H9 (cell line): ENCODE measurements at regions not wholly inside any gene's neighbourhood (a gene's known extent, or its start where the extent isn't known, plus 50 kb on each side); places are given as distances from the start of the nearest gene placed in this dataset.

Source experiments
- DNase-seq: peaks from one replicate; pipeline ENCODE4 v3.0.0-alpha.2; 2017
- H2AFZ ChIP-seq: one replicate; pipeline ENCODE4 v1.6.1; 2013; ENCODE audit warnings: mild to moderate bottlenecking, low read length, control low read depth, moderate library complexity
- H2AK5ac ChIP-seq: 2 replicates; pipeline ENCODE4 v1.6.1; 2013; ENCODE audit warnings: low read length, control low read depth, mixed read lengths; ENCODE audit not compliant: insufficient read length
- H2BK120ac ChIP-seq: one replicate; pipeline ENCODE4 v1.6.1; 2013; ENCODE audit warnings: low read depth, mild to moderate bottlenecking, low read length, control low read depth, inconsistent platforms; ENCODE audit not compliant: poor library complexity, severe bottlenecking
- H2BK12ac ChIP-seq: 2 replicates; pipeline ENCODE4 v1.6.1; 2013; ENCODE audit warnings: low read length, control low read depth, mixed read lengths, low read depth; ENCODE audit not compliant: insufficient read length
- H2BK15ac ChIP-seq: 2 replicates; pipeline ENCODE4 v1.6.1; 2013; ENCODE audit warnings: low read depth, low read length, control low read depth
- H2BK20ac ChIP-seq: one replicate; pipeline ENCODE4 v1.6.1; 2013; ENCODE audit warnings: low read depth, mild to moderate bottlenecking, low read length, control low read depth, inconsistent platforms; ENCODE audit not compliant: poor library complexity, severe bottlenecking
- H2BK5ac ChIP-seq: 2 replicates; pipeline ENCODE4 v1.6.1; 2013; ENCODE audit warnings: low read length, control low read depth, mixed read lengths; ENCODE audit not compliant: insufficient read length
- H3K14ac ChIP-seq: 2 replicates; pipeline ENCODE4 v1.6.1; 2013; ENCODE audit warnings: low read length, control low read depth; ENCODE audit not compliant: insufficient read depth
- H3K18ac ChIP-seq: 2 replicates; pipeline ENCODE4 v1.6.1; 2013; ENCODE audit warnings: low read depth, mild to moderate bottlenecking, mixed read lengths, low read length, control low read depth; ENCODE audit not compliant: insufficient read length
- H3K23ac ChIP-seq: 2 replicates; pipeline ENCODE4 v1.6.1; 2013; ENCODE audit warnings: low read length, control low read depth, mixed read lengths, low read depth; ENCODE audit not compliant: insufficient read length
- H3K23me2 ChIP-seq: 2 replicates; pipeline ENCODE4 v1.6.1; 2013; ENCODE audit warnings: low read depth, mild to moderate bottlenecking, mixed read lengths, low read length, control low read depth; ENCODE audit not compliant: insufficient read length, poor library complexity, severe bottlenecking
- H3K27ac ChIP-seq: 2 replicates; pipeline ENCODE4 v1.5.1; 2013; ENCODE audit warnings: low read length, control low read depth, mixed read lengths, low read depth; ENCODE audit not compliant: insufficient read length
- H3K27me3 ChIP-seq: 2 replicates; pipeline ENCODE4 v1.6.1; 2013; ENCODE audit warnings: low read length, control low read depth, inconsistent platforms; ENCODE audit not compliant: insufficient read depth
- H3K4ac ChIP-seq: 2 replicates; pipeline ENCODE4 v1.6.1; 2013; ENCODE audit warnings: low read depth, mild to moderate bottlenecking, control low read depth, inconsistent platforms, low read length, moderate library complexity
- H3K4me1 ChIP-seq: 2 replicates; pipeline ENCODE4 v1.6.1; 2013; ENCODE audit warnings: low read length, control low read depth, inconsistent platforms; ENCODE audit not compliant: insufficient read depth
- H3K4me2 ChIP-seq: 2 replicates; pipeline ENCODE4 v1.6.1; 2013; ENCODE audit warnings: low read length, control low read depth, mixed read lengths; ENCODE audit not compliant: insufficient read length, insufficient read depth
- H3K56ac ChIP-seq: 2 replicates; pipeline ENCODE4 v1.6.1; 2013; ENCODE audit warnings: low read depth, mild to moderate bottlenecking, mixed read lengths, low read length, control low read depth; ENCODE audit not compliant: insufficient read length
- H3K79me1 ChIP-seq: 2 replicates; pipeline ENCODE4 v1.6.1; 2013; ENCODE audit warnings: low read depth, mild to moderate bottlenecking, moderate library complexity, low read length, control low read depth, inconsistent platforms; ENCODE audit not compliant: insufficient read depth, poor library complexity, severe bottlenecking
- H3K79me2 ChIP-seq: 2 replicates; pipeline ENCODE4 v1.6.1; 2013; ENCODE audit warnings: low read length, control low read depth, inconsistent platforms; ENCODE audit not compliant: insufficient read depth
- H3K9ac ChIP-seq: 2 replicates; pipeline ENCODE4 v1.6.1; 2013; ENCODE audit warnings: low read length, control low read depth, mixed read lengths; ENCODE audit not compliant: insufficient read length; ENCODE audit errors: extremely low read depth
- H3K9me3 ChIP-seq: one replicate; pipeline ENCODE4 v1.6.1; 2013; ENCODE audit warnings: low read depth, low read length, inconsistent platforms; ENCODE audit not compliant: control insufficient read depth
- H3T11ph ChIP-seq: one replicate; pipeline ENCODE4 v1.6.1; 2013; ENCODE audit warnings: mild to moderate bottlenecking, low read length, control low read depth, inconsistent platforms
- H4K20me1 ChIP-seq: one replicate; pipeline ENCODE4 v1.6.1; 2013; ENCODE audit not compliant: control insufficient read depth, insufficient read length, insufficient read depth
- H4K5ac ChIP-seq: 2 replicates; pipeline ENCODE4 v1.6.1; 2013; ENCODE audit warnings: low read depth, mild to moderate bottlenecking, mixed read lengths, low read length, control low read depth; ENCODE audit not compliant: insufficient read length
- H4K8ac ChIP-seq: replicated peaks from 2 replicates; pipeline ENCODE4 v1.6.1; 2013; ENCODE audit warnings: low read length, control low read depth, mixed read lengths, low read depth; ENCODE audit not compliant: insufficient read length
- H4K91ac ChIP-seq: 2 replicates; pipeline ENCODE4 v1.6.1; 2013; ENCODE audit warnings: low read depth, mild to moderate bottlenecking, moderate library complexity, mixed read lengths, low read length, control low read depth; ENCODE audit not compliant: insufficient read length
- H3K27ac Mint-ChIP-seq, 3 experiments: 2 replicates in 2 of 3; 3 replicates in 1 of 3; pipeline ENCODE4 v1.8.0; 2020 to 2021; ENCODE audit warnings: mixed read lengths in 3 of 3, mild to moderate bottlenecking in 1 of 3, moderate library complexity in 1 of 3
- H3K27me3 Mint-ChIP-seq: 2 replicates; pipeline ENCODE4 v1.8.0; 2021; ENCODE audit warnings: low read depth, mild to moderate bottlenecking, moderate library complexity, mixed read lengths
- H3K36me3 Mint-ChIP-seq, 3 experiments: 2 replicates in 2 of 3; 3 replicates in 1 of 3; pipeline ENCODE4 v1.8.0; 2020 to 2021; ENCODE audit warnings: low read depth in 3 of 3, mixed read lengths in 3 of 3; ENCODE audit not compliant: insufficient read depth in 1 of 3
- H3K4me1 Mint-ChIP-seq, 2 experiments: 2 replicates each; pipeline ENCODE4 v1.8.0; 2020; ENCODE audit warnings: mixed read lengths in 2 of 2
- H3K4me3 Mint-ChIP-seq, 2 experiments: 2 replicates in 1 of 2; 3 replicates in 1 of 2; pipeline ENCODE4 v1.8.0; 2020 to 2021; ENCODE audit warnings: mild to moderate bottlenecking in 2 of 2, mixed read lengths in 2 of 2, moderate library complexity in 1 of 2
- H3K9me3 Mint-ChIP-seq, 2 experiments: 2 replicates in 1 of 2; 3 replicates in 1 of 2; pipeline ENCODE4 v1.8.0; 2020; ENCODE audit warnings: mild to moderate bottlenecking in 2 of 2, mixed read lengths in 2 of 2, moderate library complexity in 1 of 2
- WGBS: extraction: QIAGEN DNeasy Blood & Tissue Kit; methylation state at CpG from one replicate; pipeline ENCODE4 v1.1.7; 2013; ENCODE audit warnings: missing lambda C conversion rate, low lambda C conversion rate, mixed read lengths; ENCODE audit not compliant: insufficient read length; ENCODE audit errors: extremely low coverage; 5-methylcytosine and 5-hydroxymethylcytosine counted together
- TF ChIP-seq, protein P1 (sequence below): fragments of 200-600 bp; sonication (generic); conservative IDR thresholded peaks from 3 replicates; pipeline ENCODE4 v1.8.0; 2021; ENCODE audit warnings: antibody characterized with exemption, mild to moderate bottlenecking

GRCh38 chr4:176921256-176921655 is 128.5 kb upstream of the VEGFC start:
- no peak overlapping the region for H3K4me2 ChIP-seq
- H4K20me1 ChIP-seq = no peaks in the 10 kb centered on the region
- no peak overlapping the region for H3K4me3 Mint-ChIP-seq
- H4K8ac ChIP-seq = no peak overlapping the region
- H4K5ac ChIP-seq = no peak overlapping the region
- H2BK20ac ChIP-seq = no peak overlapping the region
- H3K9me3 ChIP-seq = no peaks in the 10 kb centered on the region
- no peak overlapping the region for H2AK5ac ChIP-seq
- H3K56ac ChIP-seq = no peak overlapping the region
- H4K91ac ChIP-seq = no peak overlapping the region
- no peak overlapping the region for H3K27ac ChIP-seq
- H3K23me2 ChIP-seq = no peaks in the 10 kb centered on the region
- no CpG with 5 or more reads among the region's 4 CpGs for WGBS
- no peak overlapping the region for H3K14ac ChIP-seq
- H3K9ac ChIP-seq = no peak overlapping the region
- no peak overlapping the region for H2BK5ac ChIP-seq
- H3K27me3 ChIP-seq = no peaks in the 10 kb centered on the region
- H3T11ph ChIP-seq = no peak overlapping the region
- no peaks in the 10 kb centered on the region for H3K27me3 Mint-ChIP-seq
- no peaks in the 10 kb centered on the region for H3K79me2 ChIP-seq
- no peak overlapping the region for H3K18ac ChIP-seq
- no peaks in the 10 kb centered on the region for H3K36me3 Mint-ChIP-seq
- H3K4me1 ChIP-seq = no peaks in the 10 kb centered on the region
- TF ChIP-seq, protein P1, sequence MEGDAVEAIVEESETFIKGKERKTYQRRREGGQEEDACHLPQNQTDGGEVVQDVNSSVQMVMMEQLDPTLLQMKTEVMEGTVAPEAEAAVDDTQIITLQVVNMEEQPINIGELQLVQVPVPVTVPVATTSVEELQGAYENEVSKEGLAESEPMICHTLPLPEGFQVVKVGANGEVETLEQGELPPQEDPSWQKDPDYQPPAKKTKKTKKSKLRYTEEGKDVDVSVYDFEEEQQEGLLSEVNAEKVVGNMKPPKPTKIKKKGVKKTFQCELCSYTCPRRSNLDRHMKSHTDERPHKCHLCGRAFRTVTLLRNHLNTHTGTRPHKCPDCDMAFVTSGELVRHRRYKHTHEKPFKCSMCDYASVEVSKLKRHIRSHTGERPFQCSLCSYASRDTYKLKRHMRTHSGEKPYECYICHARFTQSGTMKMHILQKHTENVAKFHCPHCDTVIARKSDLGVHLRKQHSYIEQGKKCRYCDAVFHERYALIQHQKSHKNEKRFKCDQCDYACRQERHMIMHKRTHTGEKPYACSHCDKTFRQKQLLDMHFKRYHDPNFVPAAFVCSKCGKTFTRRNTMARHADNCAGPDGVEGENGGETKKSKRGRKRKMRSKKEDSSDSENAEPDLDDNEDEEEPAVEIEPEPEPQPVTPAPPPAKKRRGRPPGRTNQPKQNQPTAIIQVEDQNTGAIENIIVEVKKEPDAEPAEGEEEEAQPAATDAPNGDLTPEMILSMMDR = no peak
- H3K79me1 ChIP-seq = no peaks in the 10 kb centered on the region
- no peak overlapping the region for H3K27ac Mint-ChIP-seq
- no peak overlapping the region for H3K4ac ChIP-seq
- no peak overlapping the region for H2BK15ac ChIP-seq
- H3K4me1 Mint-ChIP-seq = peaks cover 5% of the 10 kb centered on the region in 2 experiments
- H3K9me3 Mint-ChIP-seq = peaks cover 0 to 5% of the 10 kb centered on the region in 2 experiments; a peak in 2 of 5 replicates
- no peak overlapping the region for H2AFZ ChIP-seq
- H2BK120ac ChIP-seq = no peak overlapping the region
- DNase-seq = no peak
- no peak overlapping the region for H2BK12ac ChIP-seq
- no peak overlapping the region for H3K23ac ChIP-seq
